ENCODE measurements at regions not wholly inside any gene's neighbourhood (a gene's known extent, or its start where the extent isn't known, plus 50 kb on each side); places are given as distances from the start of the nearest gene placed in this dataset.

DNA sequence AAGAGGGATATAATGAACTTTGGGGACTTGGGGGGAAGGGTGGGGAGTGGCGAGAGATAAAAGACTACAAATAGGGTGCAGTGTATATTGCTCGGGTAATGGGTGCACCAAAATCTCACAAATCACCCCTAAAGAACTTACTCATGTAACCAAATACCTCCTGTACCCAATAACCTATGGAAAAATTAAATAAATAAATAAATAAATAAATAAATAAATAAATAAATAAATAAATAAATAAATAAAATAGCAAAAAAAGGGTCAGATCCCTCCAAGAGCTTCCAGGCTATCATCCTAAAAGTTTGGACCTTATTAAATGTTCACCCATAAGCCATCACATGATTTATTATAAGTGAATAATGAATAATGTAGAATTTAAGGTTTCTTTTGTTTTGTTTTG is 636.1 kb upstream of the C16orf82 start:
- Histone ChIP-seq H3K4me1 (ENCODE audit: control insufficient read depth, insufficient read depth, low read length) (no peaks in the 10 kb centered on the region), H3K9me3 (replicated peaks; ENCODE audit: control insufficient read depth, insufficient read depth, low read length) (no peaks in the 10 kb centered on the region), H2AFZ (ENCODE audit: control insufficient read depth, low read depth, low read length) (no peak overlapping the region), H3K36me3 (ENCODE audit: control insufficient read depth in 2 of 2, insufficient read depth in 2 of 2, low read length in 1 of 2) (no peaks in the 10 kb centered on the region), H3K27me3 (replicated peaks in 1 of 2; ENCODE audit: control insufficient read depth in 2 of 2, insufficient read depth in 2 of 2, low read length in 1 of 2) (no peaks in the 10 kb centered on the region), H3K9ac (ENCODE audit: control insufficient read depth, insufficient read depth, low read length) (no peak overlapping the region), H4K20me1 (ENCODE audit: control insufficient read depth, insufficient read depth) (no peaks in the 10 kb centered on the region), H3K4me2 (ENCODE audit: control insufficient read depth, insufficient read depth) (no peak overlapping the region), H3K4me3 (no peak overlapping the region), H3K79me2 (ENCODE audit: control insufficient read depth, insufficient read depth, low read length) (no peaks in the 10 kb centered on the region), H3K27ac (ENCODE audit: control insufficient read depth, insufficient read depth) (no peak overlapping the region)
- RAD21 ChIA-PET (ENCODE audit: unreplicated experiment) = no interaction called here
- BruUV-seq (replicated peaks) = no TSS peak
- ATAC-seq = no peak
- intact Hi-C loops (cut with micrococcal nuclease; ENCODE audit: unreplicated experiment) = no loop called here
- POLR2A ChIA-PET = no interaction called here
- CTCF ChIA-PET = no interaction called here
- no peak for FAIRE-seq
- no peak for DNase-seq (ENCODE audit: low read depth, low spot score)
- 37% methylated on average over 2 of the region's 2 CpGs for WGBS (ENCODE audit: insufficient coverage, insufficient replicate concordance, low lambda C conversion rate, missing lambda C conversion rate)
- in situ Hi-C loops (cut with MboI) = no loop called here
- SMC1A ChIA-PET (ENCODE audit: uncharacterized antibody, unreplicated experiment) = no interaction called here
- TF ChIP-seq CBFB (IDR thresholded peaks at IDR 0.05; ENCODE audit: low read depth) = no peak
- TF ChIP-seq HDAC2 (IDR thresholded peaks at IDR 0.05) = no peak
- no peak for TF ChIP-seq PML (IDR thresholded peaks at IDR 0.05; ENCODE audit: low read length)
- TF ChIP-seq IKZF1 (conservative IDR thresholded peaks at IDR 0.05) = no peak
- no peak for TF ChIP-seq ZNF24 (IDR thresholded peaks at IDR 0.05)
- no peak for TF ChIP-seq FOXK2 (IDR thresholded peaks at IDR 0.05)

DNA sequence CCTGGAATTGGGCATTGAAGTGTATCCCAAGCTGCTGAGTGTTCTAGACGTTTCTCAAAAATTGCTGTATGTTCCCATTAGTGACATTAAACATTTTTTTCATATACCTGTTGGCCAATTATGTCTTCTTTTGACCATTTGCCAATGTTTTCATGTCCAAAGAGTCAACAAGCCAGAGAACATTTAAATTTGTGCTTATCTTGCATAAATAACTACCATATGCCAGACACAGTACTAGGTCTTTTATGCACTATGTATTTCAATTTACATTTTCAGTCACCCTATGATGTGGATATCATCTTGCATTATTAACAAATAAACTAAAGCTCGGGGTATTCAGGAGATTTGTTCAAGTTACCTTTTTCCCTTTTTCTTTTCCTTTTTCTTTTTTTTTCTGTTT is 632.9 kb upstream of the C16orf82 start:
- H3K4me2 ChIP-seq (ENCODE audit: control insufficient read depth, insufficient read depth) = no peak overlapping the region
- no peak overlapping the region for H3K27ac ChIP-seq (ENCODE audit: control insufficient read depth, insufficient read depth)
- 19% methylated on average over 2 of the region's 2 CpGs for WGBS (ENCODE audit: insufficient coverage, insufficient replicate concordance, low lambda C conversion rate, missing lambda C conversion rate)
- H3K9ac ChIP-seq (ENCODE audit: control insufficient read depth, insufficient read depth, low read length) = no peak overlapping the region
- no peaks in the 10 kb centered on the region for H3K4me1 ChIP-seq (ENCODE audit: control insufficient read depth, insufficient read depth, low read length)
- CTCF ChIA-PET = no interaction called here
- no peaks in the 10 kb centered on the region for H3K9me3 ChIP-seq (replicated peaks; ENCODE audit: control insufficient read depth, insufficient read depth, low read length)
- H3K36me3 ChIP-seq (ENCODE audit: control insufficient read depth in 2 of 2, insufficient read depth in 2 of 2, low read length in 1 of 2) = no peaks in the 10 kb centered on the region
- H3K27me3 ChIP-seq (replicated peaks in 1 of 2; ENCODE audit: control insufficient read depth in 2 of 2, insufficient read depth in 2 of 2, low read length in 1 of 2) = no peaks in the 10 kb centered on the region
- no peak overlapping the region for H2AFZ ChIP-seq (ENCODE audit: control insufficient read depth, low read depth, low read length)
- SMC1A ChIA-PET (ENCODE audit: uncharacterized antibody, unreplicated experiment) = no interaction called here
- no peaks in the 10 kb centered on the region for H3K79me2 ChIP-seq (ENCODE audit: control insufficient read depth, insufficient read depth, low read length)
- no peak for DNase-seq (ENCODE audit: low read depth, low spot score)
- BruUV-seq (replicated peaks) = no TSS peak
- no peak for FAIRE-seq
- POLR2A ChIA-PET = no interaction called here
- intact Hi-C loops (cut with micrococcal nuclease; ENCODE audit: unreplicated experiment) = no loop called here
- H4K20me1 ChIP-seq (ENCODE audit: control insufficient read depth, insufficient read depth) = no peaks in the 10 kb centered on the region
- in situ Hi-C loops (cut with MboI) = no loop called here
- RAD21 ChIA-PET (ENCODE audit: unreplicated experiment) = no interaction called here
- no peak for ATAC-seq
- H3K4me3 ChIP-seq = no peak overlapping the region
- TF ChIP-seq KAT2A (conservative IDR thresholded peaks at IDR 0.05; ENCODE audit: control insufficient read depth, low read depth, low read length) (no peak), STAT3 (IDR thresholded peaks at IDR 0.05; ENCODE audit: low read depth, low read length) (no peak), PAX5 (IDR thresholded peaks at IDR 0.05; ENCODE audit: borderline replicate concordance, low read depth, low read length) (no peak), SMAD5 (IDR thresholded peaks at IDR 0.05; ENCODE audit: low read depth) (no peak), IKZF2 (IDR thresholded peaks at IDR 0.05) (no peak), POU2F2 (IDR thresholded peaks at IDR 0.05; ENCODE audit: borderline replicate concordance, low read depth, low read length) (no peak), BMI1 (IDR thresholded peaks at IDR 0.05; ENCODE audit: borderline replicate concordance) (no peak), ZBED1 (IDR thresholded peaks at IDR 0.05; ENCODE audit: borderline replicate concordance) (no peak), NFIC (IDR thresholded peaks at IDR 0.05; ENCODE audit: low read depth, low read length) (no peak), JUNB (IDR thresholded peaks at IDR 0.05) (no peak), HCFC1 (IDR thresholded peaks at IDR 0.05; ENCODE audit: low read length) (no peak), NR2C2 (IDR thresholded peaks at IDR 0.05; ENCODE audit: borderline replicate concordance, control insufficient read depth, insufficient read length, low read depth) (no peak), CHD4 (IDR thresholded peaks at IDR 0.05) (no peak), KDM1A (IDR thresholded peaks at IDR 0.05; ENCODE audit: borderline replicate concordance) (no peak)
- TF ChIP-seq, protein P1, sequence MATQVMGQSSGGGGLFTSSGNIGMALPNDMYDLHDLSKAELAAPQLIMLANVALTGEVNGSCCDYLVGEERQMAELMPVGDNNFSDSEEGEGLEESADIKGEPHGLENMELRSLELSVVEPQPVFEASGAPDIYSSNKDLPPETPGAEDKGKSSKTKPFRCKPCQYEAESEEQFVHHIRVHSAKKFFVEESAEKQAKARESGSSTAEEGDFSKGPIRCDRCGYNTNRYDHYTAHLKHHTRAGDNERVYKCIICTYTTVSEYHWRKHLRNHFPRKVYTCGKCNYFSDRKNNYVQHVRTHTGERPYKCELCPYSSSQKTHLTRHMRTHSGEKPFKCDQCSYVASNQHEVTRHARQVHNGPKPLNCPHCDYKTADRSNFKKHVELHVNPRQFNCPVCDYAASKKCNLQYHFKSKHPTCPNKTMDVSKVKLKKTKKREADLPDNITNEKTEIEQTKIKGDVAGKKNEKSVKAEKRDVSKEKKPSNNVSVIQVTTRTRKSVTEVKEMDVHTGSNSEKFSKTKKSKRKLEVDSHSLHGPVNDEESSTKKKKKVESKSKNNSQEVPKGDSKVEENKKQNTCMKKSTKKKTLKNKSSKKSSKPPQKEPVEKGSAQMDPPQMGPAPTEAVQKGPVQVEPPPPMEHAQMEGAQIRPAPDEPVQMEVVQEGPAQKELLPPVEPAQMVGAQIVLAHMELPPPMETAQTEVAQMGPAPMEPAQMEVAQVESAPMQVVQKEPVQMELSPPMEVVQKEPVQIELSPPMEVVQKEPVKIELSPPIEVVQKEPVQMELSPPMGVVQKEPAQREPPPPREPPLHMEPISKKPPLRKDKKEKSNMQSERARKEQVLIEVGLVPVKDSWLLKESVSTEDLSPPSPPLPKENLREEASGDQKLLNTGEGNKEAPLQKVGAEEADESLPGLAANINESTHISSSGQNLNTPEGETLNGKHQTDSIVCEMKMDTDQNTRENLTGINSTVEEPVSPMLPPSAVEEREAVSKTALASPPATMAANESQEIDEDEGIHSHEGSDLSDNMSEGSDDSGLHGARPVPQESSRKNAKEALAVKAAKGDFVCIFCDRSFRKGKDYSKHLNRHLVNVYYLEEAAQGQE (IDR thresholded peaks at IDR 0.05; ENCODE audit: low read depth, low read length) = no peak

All from GM12878 (cell line).